Astrocyte (in vitro differentiated cells and primary cell): ENCODE measurements at regions not wholly inside any gene's neighbourhood (a gene's known extent, or its start where the extent isn't known, plus 50 kb on each side); places are given as distances from the start of the nearest gene placed in this dataset.

ENCODE experiments used
- EZH2 ChIP-seq: IDR thresholded peaks from 2 replicates; pipeline ENCODE4 v1.6.1; 2012; ENCODE audit warnings: mild to moderate bottlenecking, low read length, inconsistent platforms; ENCODE audit not compliant: insufficient read depth
- TF ChIP-seq, protein P1 (sequence below): IDR thresholded peaks from 2 replicates; pipeline ENCODE4 v1.5.1; 2011; ENCODE audit warnings: low read depth, mild to moderate bottlenecking, inconsistent platforms, low read length, moderate library complexity; ENCODE audit not compliant: insufficient read depth

DNA sequence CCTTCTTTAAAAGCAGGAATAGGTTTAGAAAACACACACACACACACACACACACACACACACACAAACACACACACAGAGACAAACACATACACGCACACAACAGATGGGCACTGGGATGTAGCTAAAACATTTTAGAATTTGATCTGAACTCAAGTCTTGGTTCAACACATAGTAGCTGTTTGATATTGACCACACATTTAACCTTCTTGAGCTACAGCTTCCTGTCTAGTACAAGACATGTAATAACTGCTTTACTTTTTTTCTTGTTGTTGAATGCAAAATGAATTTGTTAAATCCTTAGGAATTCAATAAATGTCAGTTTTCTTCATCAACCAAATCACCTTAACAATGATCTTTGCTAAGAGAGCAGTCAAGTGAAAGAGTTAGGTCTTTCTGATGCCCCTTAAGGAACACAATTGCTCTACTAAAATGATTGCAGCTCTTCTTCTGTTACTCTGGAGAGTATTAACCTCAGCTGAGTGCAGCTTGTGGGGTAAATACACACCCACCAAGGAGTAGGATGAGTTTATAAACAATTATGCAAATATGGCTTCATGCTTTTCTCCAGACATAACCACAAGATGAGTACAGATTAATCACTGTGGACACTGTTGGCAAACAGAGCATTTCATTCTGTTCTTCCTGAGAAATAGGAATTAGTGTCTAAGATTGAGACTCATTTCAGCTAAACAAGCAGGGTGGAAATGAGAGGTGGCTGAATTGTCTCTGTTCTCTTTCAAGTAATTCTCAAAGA lies 302.9 kb upstream of the PAPPA start:
- TF ChIP-seq, protein P1, sequence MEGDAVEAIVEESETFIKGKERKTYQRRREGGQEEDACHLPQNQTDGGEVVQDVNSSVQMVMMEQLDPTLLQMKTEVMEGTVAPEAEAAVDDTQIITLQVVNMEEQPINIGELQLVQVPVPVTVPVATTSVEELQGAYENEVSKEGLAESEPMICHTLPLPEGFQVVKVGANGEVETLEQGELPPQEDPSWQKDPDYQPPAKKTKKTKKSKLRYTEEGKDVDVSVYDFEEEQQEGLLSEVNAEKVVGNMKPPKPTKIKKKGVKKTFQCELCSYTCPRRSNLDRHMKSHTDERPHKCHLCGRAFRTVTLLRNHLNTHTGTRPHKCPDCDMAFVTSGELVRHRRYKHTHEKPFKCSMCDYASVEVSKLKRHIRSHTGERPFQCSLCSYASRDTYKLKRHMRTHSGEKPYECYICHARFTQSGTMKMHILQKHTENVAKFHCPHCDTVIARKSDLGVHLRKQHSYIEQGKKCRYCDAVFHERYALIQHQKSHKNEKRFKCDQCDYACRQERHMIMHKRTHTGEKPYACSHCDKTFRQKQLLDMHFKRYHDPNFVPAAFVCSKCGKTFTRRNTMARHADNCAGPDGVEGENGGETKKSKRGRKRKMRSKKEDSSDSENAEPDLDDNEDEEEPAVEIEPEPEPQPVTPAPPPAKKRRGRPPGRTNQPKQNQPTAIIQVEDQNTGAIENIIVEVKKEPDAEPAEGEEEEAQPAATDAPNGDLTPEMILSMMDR: no peak
- TF ChIP-seq EZH2: no peak
